Ishikawa (cell line): ENCODE measurements at regions not wholly inside any gene's neighbourhood (a gene's known extent, or its start where the extent isn't known, plus 50 kb on each side); places are given as distances from the start of the nearest gene placed in this dataset.

Experiments
- CEBPB ChIP-seq: IDR thresholded peaks from 2 replicates; pipeline ENCODE4 v1.6.1; 2012
- CREB1 ChIP-seq: IDR thresholded peaks from 2 replicates; pipeline ENCODE4 v1.6.1; 2012; ENCODE audit warnings: low read depth
- EP300 ChIP-seq: IDR thresholded peaks from 2 replicates; pipeline ENCODE4 v1.6.1; 2012; ENCODE audit warnings: borderline replicate concordance
- FOXM1 ChIP-seq: IDR thresholded peaks from 2 replicates; pipeline ENCODE4 v1.6.1; 2012; ENCODE audit warnings: low read depth, borderline replicate concordance
- NFIC ChIP-seq: IDR thresholded peaks from 2 replicates; pipeline ENCODE4 v1.6.1; 2012
- REST ChIP-seq: IDR thresholded peaks from 2 replicates; pipeline ENCODE4 v1.6.1; 2012; ENCODE audit warnings: low read depth, mild to moderate bottlenecking
- TAF1 ChIP-seq: IDR thresholded peaks from 2 replicates; pipeline ENCODE4 v1.6.1; 2012; ENCODE audit warnings: low read depth, mild to moderate bottlenecking
- TCF12 ChIP-seq: IDR thresholded peaks from 2 replicates; pipeline ENCODE4 v1.6.1; 2012; ENCODE audit warnings: low read depth
- USF1 ChIP-seq: IDR thresholded peaks from 2 replicates; pipeline ENCODE4 v1.6.1; 2012
- YY1 ChIP-seq: IDR thresholded peaks from 2 replicates; pipeline ENCODE4 v1.6.1; 2012; ENCODE audit warnings: low read depth
- ZBTB7A ChIP-seq: IDR thresholded peaks from 2 replicates; pipeline ENCODE4 v1.6.1; 2012; ENCODE audit warnings: low read depth
- TF ChIP-seq, protein P1 (sequence below): IDR thresholded peaks from 2 replicates; pipeline ENCODE4 v1.6.1; 2012

DNA sequence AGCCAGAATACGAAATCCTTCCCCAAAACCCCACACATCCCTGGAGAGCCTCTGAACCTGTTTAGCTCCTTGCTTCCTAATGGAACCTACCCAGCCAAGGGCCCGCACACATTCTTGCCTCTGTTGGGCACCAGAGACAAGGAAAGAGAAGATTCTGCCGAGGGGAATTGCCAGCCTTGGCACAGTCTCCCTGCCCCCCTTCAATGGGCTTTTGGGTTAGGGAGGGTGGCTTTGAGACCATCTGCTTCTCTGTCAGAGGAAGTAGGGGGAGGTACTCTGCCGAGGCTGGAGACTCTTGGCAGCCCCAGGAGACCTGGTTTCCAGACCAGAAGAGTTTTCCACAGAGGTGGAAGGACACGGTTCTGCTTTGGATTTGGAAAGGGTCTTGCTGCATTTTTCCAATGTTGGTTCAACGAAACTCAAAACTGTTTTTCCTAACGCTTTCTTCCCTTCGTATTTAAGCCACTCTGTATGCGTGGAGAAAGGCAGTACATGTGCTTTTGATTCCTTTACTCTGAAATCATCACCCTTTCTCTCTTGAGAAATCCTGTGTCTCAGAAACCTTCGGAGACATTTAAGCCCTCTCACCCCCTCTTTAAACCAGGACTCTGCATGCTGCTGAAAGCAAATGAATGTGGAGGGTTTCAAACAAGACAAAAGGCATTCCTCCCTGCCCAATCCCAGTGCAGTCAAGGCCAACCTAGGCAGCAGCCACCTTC, 78.8 kb upstream of the PRR23C start:
- no peak for TF ChIP-seq FOXM1
- TF ChIP-seq, protein P1, sequence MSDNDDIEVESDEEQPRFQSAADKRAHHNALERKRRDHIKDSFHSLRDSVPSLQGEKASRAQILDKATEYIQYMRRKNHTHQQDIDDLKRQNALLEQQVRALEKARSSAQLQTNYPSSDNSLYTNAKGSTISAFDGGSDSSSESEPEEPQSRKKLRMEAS, result no peak
- TF ChIP-seq USF1, result no peak
- no peak for TF ChIP-seq REST
- no peak for TF ChIP-seq CREB1
- no peak for TF ChIP-seq NFIC
- TF ChIP-seq EP300, result no peak
- TF ChIP-seq CEBPB, result no peak
- no peak for TF ChIP-seq TAF1
- TF ChIP-seq TCF12, result no peak
- no peak for TF ChIP-seq ZBTB7A
- no peak for TF ChIP-seq YY1
